ENCODE measurements at regions not wholly inside any gene's neighbourhood (a gene's known extent, or its start where the extent isn't known, plus 50 kb on each side); places are given as distances from the start of the nearest gene placed in this dataset.

- WGBS, 10 experiments = 10 to 100% (median 72%) methylated on average over 1 to 4 of the region's 4 CpGs
- no peak for ATAC-seq (replicated peaks in 6 of 8)
- H3K27ac ChIP-seq = no peak overlapping the region
- in situ Hi-C loops (cut with MboI; ENCODE audit: low pct_unique_long_range_greater_than_20kb in 2 of 9, low sequenced_read_pairs in 9 of 9, unreplicated experiment in 9 of 9) = no loop called here
- no peaks in the 10 kb centered on the region for H3K4me1 ChIP-seq (replicated peaks in 1 of 2)
- H3K4me3 ChIP-seq = no peak overlapping the region
These were observed 87.7 kb upstream of the DYNAP start for GRCh38 chr18:54503131-54503894.

GRCh38 chr18:54506516-54507261 is 84.4 kb upstream of the DYNAP start:
- no peak for ATAC-seq (replicated peaks in 6 of 8)
- no peak overlapping the region for H3K4me3 ChIP-seq
- in situ Hi-C loops (cut with MboI; ENCODE audit: low pct_unique_long_range_greater_than_20kb in 2 of 9, low sequenced_read_pairs in 9 of 9, unreplicated experiment in 9 of 9) = no loop called here
- 0 to 100% (median 70%) methylated on average over 1 to 2 of the region's 2 CpGs; no CpG with 5 or more reads in 3 of the 10 experiments for WGBS, 10 experiments
- no peaks in the 10 kb centered on the region for H3K4me1 ChIP-seq (replicated peaks in 1 of 2)
- no peak overlapping the region for H3K27ac ChIP-seq

GRCh38 chr18:54509793-54510192 is 81.3 kb upstream of the DYNAP start:
- no peak overlapping the region for H3K27ac ChIP-seq
- ATAC-seq (replicated peaks in 6 of 8) = no peak
- whole genome bisulfite sequencing, 10 experiments = 0 to 79% (median 55%) methylated on average over 1 to 2 of the region's 2 CpGs
- H3K4me1 ChIP-seq (replicated peaks in 1 of 2) = no peaks in the 10 kb centered on the region
- in situ Hi-C loops (cut with MboI; ENCODE audit: low pct_unique_long_range_greater_than_20kb in 2 of 9, low sequenced_read_pairs in 9 of 9, unreplicated experiment in 9 of 9) = no loop called here
- H3K4me3 ChIP-seq = no peak overlapping the region

- no peak overlapping the region for H3K27ac ChIP-seq
- no peaks in the 10 kb centered on the region for H3K4me1 ChIP-seq (replicated peaks in 1 of 2)
- in situ Hi-C loops (cut with MboI; ENCODE audit: low pct_unique_long_range_greater_than_20kb in 2 of 9, low sequenced_read_pairs in 9 of 9, unreplicated experiment in 9 of 9) = no loop called here
- ATAC-seq (replicated peaks in 6 of 8) = no peak
- H3K4me3 ChIP-seq = no peak overlapping the region
- WGBS, 10 experiments = 0 to 100% (median 83%) methylated on average over 1 to 2 of the region's 2 CpGs; no CpG with 5 or more reads in 1 of the 10 experiments
These were observed 75.9 kb upstream of the DYNAP start for GRCh38 chr18:54515149-54515548.

- WGBS, 10 experiments = 30 to 100% (median 89%) methylated on average over 1 to 5 of the region's 5 CpGs; no CpG with 5 or more reads in 4 of the 10 experiments
- Histone ChIP-seq H3K4me1 (replicated peaks in 1 of 2) (no peaks in the 10 kb centered on the region), H3K27ac (no peak overlapping the region), H3K4me3 (no peak overlapping the region)
- no peak for ATAC-seq (replicated peaks in 6 of 8)
- in situ Hi-C loops (cut with MboI; ENCODE audit: low pct_unique_long_range_greater_than_20kb in 2 of 9, low sequenced_read_pairs in 9 of 9, unreplicated experiment in 9 of 9) = no loop called here
These were observed 73.5 kb upstream of the DYNAP start for GRCh38 chr18:54517521-54517920.

GRCh38 chr18:54521846-54522245 is 69.2 kb upstream of the DYNAP start:
- in situ Hi-C loops (cut with MboI; ENCODE audit: low pct_unique_long_range_greater_than_20kb in 2 of 9, low sequenced_read_pairs in 9 of 9, unreplicated experiment in 9 of 9) = no loop called here
- Histone ChIP-seq H3K4me1 (replicated peaks in 1 of 2) (no peaks in the 10 kb centered on the region), H3K27ac (no peak overlapping the region), H3K4me3 (no peak overlapping the region)
- no peak for ATAC-seq (replicated peaks in 6 of 8)
- WGBS, 10 experiments = 0 to 100% (median 40%) methylated on average over 1 of the region's 1 CpG; no CpG with 5 or more reads in 3 of the 10 experiments

- H3K4me1 ChIP-seq (replicated peaks in 1 of 2) = no peaks in the 10 kb centered on the region
- H3K4me3 ChIP-seq = no peak overlapping the region
- in situ Hi-C loops (cut with MboI; ENCODE audit: low pct_unique_long_range_greater_than_20kb in 2 of 9, low sequenced_read_pairs in 9 of 9, unreplicated experiment in 9 of 9) = no loop called here
- no peak for ATAC-seq (replicated peaks in 6 of 8)
- WGBS, 10 experiments = 0 to 100% (median 15%) methylated on average over 1 of the region's 1 CpG; no CpG with 5 or more reads in 5 of the 10 experiments
- H3K27ac ChIP-seq = no peak overlapping the region
These were observed 62.1 kb upstream of the DYNAP start for GRCh38 chr18:54528942-54529376.

GRCh38 chr18:54529444-54529843 is 61.6 kb upstream of the DYNAP start:
- Histone ChIP-seq H3K4me3 (no peak overlapping the region), H3K4me1 (replicated peaks in 1 of 2) (no peaks in the 10 kb centered on the region), H3K27ac (no peak overlapping the region)
- ATAC-seq (replicated peaks in 6 of 8) = no peak
- 20 to 69% (median 50%) methylated on average over 2 of the region's 2 CpGs; no CpG with 5 or more reads in 1 of the 10 experiments for WGBS, 10 experiments
- in situ Hi-C loops (cut with MboI; ENCODE audit: low pct_unique_long_range_greater_than_20kb in 2 of 9, low sequenced_read_pairs in 9 of 9, unreplicated experiment in 9 of 9) = no loop called here

- no peak overlapping the region for H3K27ac ChIP-seq
- no peak overlapping the region for H3K4me3 ChIP-seq
- H3K4me1 ChIP-seq (replicated peaks in 1 of 2) = no peaks in the 10 kb centered on the region
- in situ Hi-C loops (cut with MboI; ENCODE audit: low pct_unique_long_range_greater_than_20kb in 2 of 9, low sequenced_read_pairs in 9 of 9, unreplicated experiment in 9 of 9) = no loop called here
- no peak for ATAC-seq (replicated peaks in 6 of 8)
- WGBS, 10 experiments = 0 to 100% (median 50%) methylated on average over 1 to 2 of the region's 2 CpGs; no CpG with 5 or more reads in 1 of the 10 experiments
These were observed 60.8 kb upstream of the DYNAP start for GRCh38 chr18:54530285-54530684.

- no peak for ATAC-seq (replicated peaks in 6 of 8)
- WGBS, 10 experiments = 0 to 62% (median 17%) methylated on average over 1 to 4 of the region's 4 CpGs
- in situ Hi-C loops (cut with MboI; ENCODE audit: low pct_unique_long_range_greater_than_20kb in 2 of 9, low sequenced_read_pairs in 9 of 9, unreplicated experiment in 9 of 9) = no loop called here
- Histone ChIP-seq H3K4me1 (replicated peaks in 1 of 2) (no peaks in the 10 kb centered on the region), H3K27ac (no peak overlapping the region), H3K4me3 (no peak overlapping the region)
These were observed 59.5 kb upstream of the DYNAP start for GRCh38 chr18:54531402-54532065.

GRCh38 chr18:54532222-54532621 is 58.8 kb upstream of the DYNAP start:
- Histone ChIP-seq H3K4me3 (no peak overlapping the region), H3K4me1 (replicated peaks in 1 of 2) (no peaks in the 10 kb centered on the region), H3K27ac (no peak overlapping the region)
- in situ Hi-C loops (cut with MboI; ENCODE audit: low pct_unique_long_range_greater_than_20kb in 2 of 9, low sequenced_read_pairs in 9 of 9, unreplicated experiment in 9 of 9) = no loop called here
- no peak for ATAC-seq (replicated peaks in 6 of 8)

GRCh38 chr18:54532962-54533361 is 58.1 kb upstream of the DYNAP start:
- 0 to 89% (median 47%) methylated on average over 1 of the region's 1 CpG; no CpG with 5 or more reads in 4 of the 10 experiments for WGBS, 10 experiments
- ATAC-seq (replicated peaks in 6 of 8) = no peak
- Histone ChIP-seq H3K27ac (no peak overlapping the region), H3K4me3 (no peak overlapping the region), H3K4me1 (replicated peaks in 1 of 2) (no peaks in the 10 kb centered on the region)
- in situ Hi-C loops (cut with MboI; ENCODE audit: low pct_unique_long_range_greater_than_20kb in 2 of 9, low sequenced_read_pairs in 9 of 9, unreplicated experiment in 9 of 9) = no loop called here

All from motor neuron (in vitro differentiated cells).